DMS 273 (cell line): ENCODE measurements at regions not wholly inside any gene's neighbourhood (a gene's known extent, or its start where the extent isn't known, plus 50 kb on each side); places are given as distances from the start of the nearest gene placed in this dataset.

ENCODE experiments used
- DNase-seq: peaks from one replicate; lab custom pipeline; 2025; ENCODE audit not compliant: unreplicated experiment; lab: John Stamatoyannopoulos, UW

DNA sequence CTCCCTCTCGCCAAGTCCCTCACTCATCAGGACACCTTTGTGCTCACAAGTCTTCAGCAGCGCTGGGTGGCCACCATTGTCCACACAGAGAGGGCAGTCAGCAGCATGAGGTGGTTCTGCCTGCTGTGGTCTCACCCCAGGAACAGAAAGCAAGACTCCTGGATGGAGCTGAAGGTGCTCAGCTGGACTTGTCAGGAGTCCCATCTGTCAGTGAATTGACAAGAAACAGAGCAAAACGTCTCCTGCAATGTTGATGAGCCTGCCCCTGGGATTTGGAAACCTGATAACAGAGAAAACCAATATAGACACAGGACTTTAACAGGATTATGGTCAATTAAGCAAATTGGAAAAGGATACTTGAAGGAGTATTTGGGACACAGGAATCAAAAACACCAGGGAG lies 122.2 kb upstream of the PRSS58 start:
- DNase-seq = no peak

- DNase-seq = no peak
These were observed 121.5 kb upstream of the PRSS58 start for GRCh38 chr7:142379201-142379885.

DNA sequence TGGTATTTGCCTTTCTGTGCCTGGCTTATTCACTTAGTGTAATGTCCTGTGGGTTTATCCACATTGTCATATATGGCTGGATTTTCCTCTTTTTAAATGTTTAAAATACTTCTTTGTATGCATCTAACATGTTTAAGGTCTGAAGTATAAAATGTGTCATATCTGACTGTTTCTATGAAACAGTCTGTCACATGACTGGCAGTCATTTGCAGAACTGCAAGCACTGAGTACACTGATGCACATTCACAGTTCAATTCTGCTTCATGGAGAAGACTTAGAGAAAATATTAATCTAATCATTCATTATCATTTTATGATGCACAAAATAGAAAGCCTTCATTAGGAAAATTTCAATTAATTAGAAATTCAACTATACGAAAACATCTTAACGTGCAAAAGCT lies 119.7 kb upstream of the PRSS58 start:
- DNase-seq = no peak

DNA sequence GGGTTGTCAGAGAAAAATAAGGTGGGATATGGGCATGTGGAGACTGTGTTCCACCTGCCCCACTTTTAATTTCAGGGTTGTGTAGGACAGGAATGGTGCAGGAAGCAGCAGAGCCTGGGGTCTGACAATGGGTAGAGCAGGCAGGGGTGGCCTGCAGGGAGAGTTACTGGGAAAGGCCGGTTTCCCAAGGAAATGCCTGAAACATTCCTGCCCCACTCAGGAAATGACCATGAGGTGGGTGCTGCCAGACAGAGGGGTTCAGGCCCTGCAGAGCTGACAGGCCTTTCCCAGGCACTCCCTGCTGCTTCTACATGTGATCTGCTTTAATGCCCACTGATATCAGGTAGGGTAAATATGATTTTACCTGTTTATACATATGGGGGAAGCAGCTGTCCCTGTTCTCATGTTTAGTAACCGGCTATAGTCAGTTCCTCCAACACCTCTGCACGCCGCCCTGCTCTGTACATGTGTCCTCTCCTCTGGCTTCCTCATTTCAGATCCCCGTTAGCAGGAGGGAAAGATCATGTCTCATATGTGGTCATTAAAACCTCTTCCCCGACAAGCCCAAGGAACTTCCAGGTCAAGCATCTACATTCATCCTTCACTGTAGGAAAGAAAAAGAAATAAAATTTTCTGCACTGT lies 118.6 kb upstream of the PRSS58 start:
- no peak for DNase-seq

- DNase-seq = no peak
These were observed 118.0 kb upstream of the PRSS58 start for GRCh38 chr7:142375710-142376313.

- DNase-seq = no peak
These were observed 114.9 kb upstream of the PRSS58 start for GRCh38 chr7:142372727-142373126.

DNA sequence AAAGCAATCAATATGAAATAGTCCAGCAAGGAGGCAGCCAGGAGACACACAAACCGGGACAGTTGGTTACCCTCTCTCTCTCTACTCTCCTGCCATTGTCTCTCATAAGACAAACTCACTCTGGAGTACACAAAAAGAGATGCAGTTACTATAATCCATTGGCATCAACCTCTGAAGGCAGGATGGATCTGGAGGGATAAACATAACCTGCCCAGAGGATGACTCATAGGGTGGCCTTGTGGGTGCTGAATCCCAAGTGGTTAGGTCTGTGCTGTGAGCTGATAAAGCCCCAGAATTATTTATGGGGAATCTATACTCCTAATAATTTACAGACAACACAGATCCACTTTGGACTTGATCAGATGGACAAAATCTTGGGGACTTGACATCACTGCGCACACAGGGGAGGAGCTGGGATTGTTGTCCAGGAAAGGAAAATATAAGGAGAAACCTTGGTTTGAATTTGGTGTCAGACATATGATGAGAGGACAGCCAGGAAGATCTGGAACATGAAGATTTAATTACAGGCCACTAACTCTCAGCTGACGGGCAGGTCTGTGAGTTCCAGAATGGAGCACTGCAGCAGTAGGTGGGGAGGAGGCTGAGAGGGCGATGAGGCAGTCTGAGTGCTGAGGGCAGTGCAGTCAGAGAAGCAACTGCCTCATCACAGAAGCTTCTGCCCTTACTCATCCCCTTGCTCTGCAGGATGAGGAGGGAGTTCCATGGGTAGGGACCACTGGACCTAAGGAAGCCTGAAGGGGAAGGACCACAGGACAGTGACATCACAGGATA lies 113.9 kb upstream of the PRSS58 start:
- no peak for DNase-seq

- no peak for DNase-seq
These were observed 107.6 kb upstream of the PRSS58 start for GRCh38 chr7:142365410-142365842.

DNA sequence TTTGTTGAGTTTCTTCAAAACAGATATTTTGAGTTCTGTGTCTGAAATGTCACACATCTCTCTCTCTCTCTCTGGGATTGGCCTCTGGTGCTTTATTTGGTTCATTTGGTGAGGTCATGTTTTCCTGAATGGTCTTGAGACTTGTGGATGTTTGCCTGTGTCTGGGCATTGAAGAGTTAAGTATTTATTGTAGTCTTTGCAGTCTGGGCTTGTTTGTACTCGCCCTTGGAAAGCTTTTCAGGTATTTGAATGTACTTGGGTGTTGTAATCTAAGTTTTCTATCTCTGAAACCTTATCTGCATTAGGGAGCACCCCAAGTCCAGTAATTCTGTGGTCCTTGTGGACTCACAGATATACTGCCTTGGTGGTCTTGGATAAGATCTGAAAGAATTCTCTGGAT lies 106.7 kb upstream of the PRSS58 start:
- no peak for DNase-seq

- DNase-seq = no peak
These were observed 104.5 kb upstream of the PRSS58 start for GRCh38 chr7:142362349-142362748.

DNA sequence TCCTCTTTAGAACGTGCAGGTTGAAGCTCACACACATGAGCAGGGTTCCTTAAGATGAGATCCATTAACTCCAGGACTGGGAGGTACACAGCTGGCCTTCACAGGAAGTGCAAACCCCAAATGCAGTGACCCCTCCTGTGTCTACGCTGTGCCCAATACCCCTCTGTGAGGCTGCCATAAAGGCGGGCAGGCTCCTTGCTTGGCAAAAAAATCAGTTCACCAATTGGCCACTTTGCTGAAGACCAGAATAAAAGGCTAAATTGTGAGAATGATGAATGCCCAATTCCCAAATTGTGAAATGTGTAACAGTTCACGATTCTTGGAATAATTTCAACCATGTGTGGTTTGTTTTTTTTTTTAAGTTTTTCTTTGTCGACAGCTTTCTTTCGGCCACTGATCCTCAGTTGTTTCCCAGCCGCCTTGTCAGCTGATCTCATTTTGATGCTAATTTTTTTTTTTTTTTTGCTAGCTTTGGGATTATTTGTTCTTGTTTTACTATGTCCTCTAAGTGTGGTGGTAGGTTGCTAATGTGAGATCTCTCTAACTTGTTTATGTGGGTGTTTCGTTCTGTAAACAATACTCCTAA lies 101.9 kb upstream of the PRSS58 start:
- no peak for DNase-seq

GRCh38 chr7:142357953-142358520 lies 100.2 kb upstream of the PRSS58 start:
- DNase-seq = peak; percentile 68

GRCh38 chr7:142356166-142356565 lies 98.3 kb upstream of the PRSS58 start:
- DNase-seq = no peak

DNA sequence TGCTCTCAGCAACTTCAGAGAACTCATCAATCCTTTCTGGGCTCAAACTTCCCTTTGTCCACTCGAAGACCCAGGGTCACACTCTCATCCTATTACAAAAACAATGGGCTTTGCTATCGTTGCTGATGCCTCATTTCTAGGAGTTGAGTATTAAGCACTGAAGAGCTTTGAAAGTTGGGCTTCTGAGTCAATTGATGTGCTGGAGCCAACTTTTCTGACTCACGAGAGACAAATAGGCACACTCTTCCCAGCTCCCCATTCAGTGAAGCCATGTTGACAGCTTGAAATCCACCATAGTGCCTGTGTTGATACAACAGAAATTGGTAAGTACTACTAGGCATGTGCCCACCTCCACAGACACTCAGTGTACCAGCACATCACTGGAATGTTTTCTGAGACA lies 97.5 kb upstream of the PRSS58 start:
- no peak for DNase-seq

- no peak for DNase-seq
These were observed 95.5 kb upstream of the PRSS58 start for GRCh38 chr7:142353147-142354060.

- DNase-seq = no peak
These were observed 94.7 kb upstream of the PRSS58 start for GRCh38 chr7:142352543-142352942.

DNA sequence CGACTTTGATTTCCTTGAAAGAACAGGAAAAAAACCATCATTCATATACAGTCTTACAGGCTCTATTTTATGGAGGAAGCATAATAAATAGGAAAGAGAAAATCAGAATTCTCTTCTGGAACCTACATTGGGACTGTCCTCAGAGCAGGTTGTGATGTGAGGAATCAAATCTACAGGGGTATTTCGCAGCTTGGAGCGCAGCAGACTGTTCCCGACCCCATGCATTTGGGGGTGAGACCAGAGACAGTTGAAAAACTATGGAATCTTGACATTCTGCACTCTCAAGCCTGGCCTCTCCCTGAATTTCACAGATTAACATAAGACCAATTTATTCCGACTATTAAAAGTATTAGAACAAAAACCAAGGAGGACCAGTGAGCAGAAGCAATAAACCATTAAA lies 93.3 kb upstream of the PRSS58 start:
- no peak for DNase-seq

DNA sequence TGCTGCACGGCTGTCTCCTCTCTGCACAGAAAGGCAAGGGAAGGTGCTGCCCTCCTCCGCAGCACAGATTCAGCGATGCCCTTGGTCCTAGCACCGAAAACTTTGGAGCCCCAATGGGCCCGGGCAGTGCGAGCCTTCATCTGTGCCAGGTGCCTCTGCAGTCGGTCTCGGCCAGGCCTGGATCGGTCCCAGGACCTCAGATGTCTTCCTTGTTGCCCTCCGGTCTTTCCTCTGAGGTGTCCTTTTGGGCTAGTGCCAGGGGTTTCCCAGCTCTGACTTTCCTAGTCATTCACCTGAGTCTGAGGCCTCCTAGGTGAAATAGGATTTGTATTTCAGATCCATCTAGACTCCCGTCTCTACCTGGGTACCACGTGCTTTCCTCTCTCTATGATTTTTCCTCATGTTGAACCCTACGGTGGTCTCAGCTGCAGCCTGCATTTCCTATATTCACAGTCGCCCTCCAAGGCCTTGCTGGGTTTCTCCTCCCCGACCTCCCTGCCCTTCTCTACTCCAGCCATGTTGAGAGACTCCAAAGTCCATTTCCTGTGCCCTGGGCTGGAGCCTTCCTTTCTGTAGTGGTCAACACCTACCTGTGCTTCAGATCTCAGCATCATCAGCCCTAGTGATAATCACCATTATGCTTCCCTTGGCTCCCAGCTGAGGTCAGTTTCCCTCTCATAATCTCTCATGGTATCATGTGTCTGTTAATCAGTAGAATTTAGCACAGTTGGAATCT lies 92.0 kb upstream of the PRSS58 start:
- no peak for DNase-seq

DNA sequence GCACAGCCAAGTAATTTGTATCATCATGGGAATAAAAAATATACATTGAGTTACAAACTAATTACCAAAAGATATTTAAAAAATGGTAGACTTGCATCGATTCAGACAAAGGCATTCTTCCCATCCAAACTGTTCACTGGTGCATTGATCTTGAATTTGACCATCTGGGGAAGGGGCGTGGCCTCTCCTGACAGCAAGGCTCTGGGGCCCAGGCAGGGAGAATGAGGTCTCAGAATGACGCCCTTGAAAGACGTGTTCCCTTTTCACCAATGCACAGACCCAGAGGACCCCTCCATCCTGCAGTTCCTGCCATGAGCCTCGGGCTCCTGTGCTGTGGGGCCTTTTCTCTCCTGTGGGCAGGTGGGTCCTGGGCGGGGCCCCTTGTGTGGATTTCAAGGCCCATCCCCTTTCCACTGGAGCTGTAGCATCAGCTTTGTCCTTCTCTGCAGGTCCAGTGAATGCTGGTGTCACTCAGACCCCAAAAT lies 91.1 kb upstream of the PRSS58 start:
- DNase-seq = no peak
